GM19468 (cell line): ENCODE measurements at regions not wholly inside any gene's neighbourhood (a gene's known extent, or its start where the extent isn't known, plus 50 kb on each side); places are given as distances from the start of the nearest gene placed in this dataset.
"Not testable (repeated sequence)": the region's sequence is repeated elsewhere in the genome, so short reads cannot be mapped to it uniquely, and the experiment has no call there.

ENCODE experiments used
- ATAC-seq: cut with Tn5 transposase; IDR thresholded peaks from one replicate; pipeline ENCODE4 v1.9.1; 2021; ENCODE audit warnings: mild to moderate bottlenecking, moderate library complexity, moderate number of reproducible peaks; ENCODE audit not compliant: unreplicated experiment; ENCODE audit errors: extremely low read depth

DNA sequence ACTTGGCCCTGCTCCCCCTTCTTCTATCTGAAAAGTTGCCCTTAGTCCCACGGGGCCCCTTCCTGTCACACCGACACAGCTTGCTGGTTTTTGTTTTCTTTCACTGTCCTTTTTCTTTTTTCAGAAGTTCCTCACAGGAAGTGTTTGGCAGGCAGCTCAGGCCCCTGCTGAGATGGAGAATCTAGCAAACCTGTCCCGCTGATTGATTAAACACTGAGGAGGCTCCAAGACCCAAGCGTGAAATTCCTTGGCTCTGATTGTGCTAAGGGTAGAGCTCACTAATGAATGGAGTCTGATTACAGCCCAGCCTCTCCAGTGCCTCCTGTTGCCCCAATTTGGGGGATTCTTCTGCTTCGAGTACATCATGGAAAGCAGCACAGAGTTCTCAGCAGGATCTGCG lies 365.9 kb upstream of the MEX3C start:
- no peak for ATAC-seq

DNA sequence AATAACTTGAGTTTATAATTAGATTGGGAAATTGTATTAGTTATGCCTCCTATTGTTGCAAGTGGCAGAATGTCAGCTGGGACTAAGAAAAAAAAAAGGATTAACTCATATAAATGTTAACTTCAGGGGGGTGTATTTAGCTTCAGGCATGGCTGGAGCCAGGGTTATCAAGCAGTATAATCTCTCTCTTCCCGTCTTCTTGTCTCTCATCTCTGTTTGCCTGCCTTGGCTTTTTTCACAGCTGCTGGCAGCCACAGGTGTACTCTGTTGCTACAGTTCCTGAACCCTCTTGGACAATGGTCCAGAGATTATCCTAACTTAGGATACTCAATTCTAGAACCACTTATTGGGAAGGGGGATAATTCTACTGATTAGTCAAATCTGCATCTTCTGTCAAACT lies 370.7 kb upstream of the MEX3C start:
- no peak for ATAC-seq

DNA sequence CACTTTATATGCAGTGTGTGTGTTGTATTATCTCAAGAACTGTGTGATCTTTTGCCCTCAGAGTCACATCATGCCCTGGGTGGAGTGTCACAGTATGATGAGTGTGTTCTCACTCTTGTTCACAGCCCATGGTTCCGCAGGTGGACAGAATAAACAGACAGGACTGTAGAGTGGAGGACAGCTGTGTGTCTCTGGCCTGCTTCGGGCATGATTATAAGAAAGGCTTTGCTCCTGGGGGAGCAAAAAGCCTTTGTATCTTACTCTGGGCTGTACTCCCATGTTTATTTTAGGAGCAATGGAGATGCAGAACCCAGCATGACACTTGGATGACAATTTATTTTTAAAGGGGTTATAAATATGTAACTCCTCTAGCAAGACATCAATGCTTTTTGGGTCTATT lies 371.7 kb upstream of the MEX3C start:
- no peak for ATAC-seq

DNA sequence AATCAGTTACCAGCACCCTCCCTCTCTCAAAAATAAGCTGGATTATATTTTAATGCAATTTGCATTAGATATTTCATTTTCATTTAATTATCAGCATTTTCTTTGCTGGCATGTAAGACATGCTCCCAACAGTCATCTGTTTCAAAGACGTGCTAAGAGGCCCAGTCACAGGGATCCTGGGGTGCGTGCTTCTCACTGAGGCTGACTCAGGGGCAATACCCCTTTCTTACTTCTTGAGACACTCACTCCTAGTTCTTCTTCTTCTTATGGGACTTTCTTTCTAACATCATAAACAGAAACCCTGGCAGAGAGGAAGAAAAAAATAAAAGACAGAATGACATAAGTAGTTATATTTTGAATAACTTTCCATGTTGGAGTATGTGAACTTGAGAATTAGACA lies 372.1 kb upstream of the MEX3C start:
- ATAC-seq, result no peak

- ATAC-seq, result not testable (repeated sequence)
Measured at GRCh38 chr18:51570071-51570470, 372.6 kb upstream of the MEX3C start.

GRCh38 chr18:51573886-51574285 lies 376.4 kb upstream of the MEX3C start:
- not testable (repeated sequence) for ATAC-seq

DNA sequence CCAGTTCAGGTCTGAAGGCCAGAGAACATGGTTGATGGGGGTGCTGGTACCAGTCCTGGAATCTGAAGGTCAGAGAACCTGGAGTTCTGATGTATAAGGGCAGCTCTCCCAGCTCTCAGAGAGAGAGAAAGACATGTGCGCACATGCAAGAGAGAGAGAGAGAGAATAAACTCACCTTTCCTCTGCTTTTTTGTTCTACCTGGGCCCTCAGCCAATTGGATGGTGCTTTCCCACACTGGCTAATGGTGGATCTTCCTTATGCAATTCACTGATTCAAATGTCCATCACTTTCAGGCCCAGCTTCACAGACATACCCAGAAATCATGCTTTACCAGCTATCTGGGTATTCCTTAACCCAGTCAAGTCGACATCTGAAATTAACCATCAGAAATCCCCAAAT lies 377.7 kb upstream of the MEX3C start:
- ATAC-seq, result no peak

GRCh38 chr18:51578406-51578980 lies 381.0 kb upstream of the MEX3C start:
- ATAC-seq, result no peak

DNA sequence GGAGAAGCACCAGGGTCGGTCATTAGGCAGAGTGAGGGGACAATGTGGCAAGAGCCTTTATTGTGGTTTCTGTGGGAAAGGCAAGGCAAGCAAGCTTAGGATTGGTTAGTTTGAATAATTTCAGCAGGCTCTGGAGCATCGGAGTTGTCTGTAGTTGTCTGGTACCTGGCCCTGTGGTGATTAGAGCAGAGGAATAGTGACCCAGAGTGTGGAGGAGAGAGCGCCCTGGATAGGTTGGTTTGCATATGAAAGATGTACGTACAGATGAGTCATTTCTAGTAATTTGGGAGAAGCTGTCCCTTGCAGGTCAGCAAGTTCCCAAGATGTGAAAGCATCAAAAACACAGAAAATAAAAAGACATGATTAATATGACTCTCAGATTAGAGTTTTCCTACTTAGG lies 383.1 kb upstream of the MEX3C start:
- no peak for ATAC-seq

DNA sequence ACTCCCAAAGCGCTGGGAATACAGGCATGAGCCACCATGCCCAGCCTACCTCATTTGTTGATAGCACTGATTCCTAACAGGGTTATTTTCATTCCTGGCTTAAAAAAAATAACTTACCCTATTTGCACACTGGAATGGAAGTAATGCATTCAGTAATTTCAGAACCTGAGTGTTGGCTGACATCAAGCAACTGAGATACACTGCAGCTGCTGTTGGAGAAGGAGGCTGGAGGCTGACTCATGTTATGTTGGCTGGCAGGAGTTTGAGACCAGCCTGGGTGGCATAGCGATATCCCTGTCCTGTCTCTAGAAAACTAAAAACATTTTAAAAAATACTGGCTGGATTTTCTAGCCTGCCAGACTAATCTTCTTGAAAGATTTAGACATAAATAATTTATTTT lies 385.1 kb upstream of the MEX3C start:
- ATAC-seq, result no peak

DNA sequence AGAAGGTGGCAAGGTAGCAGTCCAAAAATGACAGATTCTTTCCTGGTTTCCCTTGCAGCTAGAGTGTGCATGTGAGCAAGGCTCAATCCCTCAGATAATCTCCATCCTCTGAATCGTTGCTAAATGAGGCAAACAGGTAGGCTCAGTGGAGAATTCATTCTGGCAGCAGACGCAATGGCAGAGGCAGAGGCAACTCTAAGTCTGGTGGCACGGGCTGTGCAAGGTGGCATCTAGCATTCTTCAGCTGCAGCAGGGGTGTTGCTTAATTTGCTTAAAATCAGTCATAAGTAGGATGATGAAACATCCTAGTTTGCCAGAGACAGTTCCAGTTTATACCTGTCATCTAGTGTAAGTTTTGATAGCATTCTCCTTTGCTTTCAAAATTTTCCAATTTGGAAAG lies 391.1 kb upstream of the MEX3C start:
- no peak for ATAC-seq

GRCh38 chr18:51593931-51594330 lies 396.4 kb upstream of the MEX3C start:
- ATAC-seq, result no peak

DNA sequence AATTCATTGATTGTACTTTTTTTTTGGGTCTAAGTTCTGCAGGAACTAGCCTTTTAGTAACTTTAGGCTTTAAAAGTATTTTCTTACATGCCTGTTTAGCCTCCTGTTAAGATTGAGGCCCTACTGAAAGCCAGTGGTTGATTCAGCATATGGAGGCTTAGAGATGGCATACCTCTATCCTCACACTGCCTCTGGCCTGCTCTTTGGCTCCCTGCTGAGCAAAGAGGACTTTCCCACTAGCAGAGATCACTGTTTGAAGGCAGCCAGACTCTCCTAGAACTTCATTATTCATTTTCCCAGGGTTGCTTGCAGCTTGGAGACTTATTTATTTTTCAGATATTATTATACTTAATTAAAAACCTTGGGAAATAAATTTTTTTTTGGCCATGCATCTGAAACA lies 405.6 kb upstream of the MEX3C start:
- no peak for ATAC-seq

DNA sequence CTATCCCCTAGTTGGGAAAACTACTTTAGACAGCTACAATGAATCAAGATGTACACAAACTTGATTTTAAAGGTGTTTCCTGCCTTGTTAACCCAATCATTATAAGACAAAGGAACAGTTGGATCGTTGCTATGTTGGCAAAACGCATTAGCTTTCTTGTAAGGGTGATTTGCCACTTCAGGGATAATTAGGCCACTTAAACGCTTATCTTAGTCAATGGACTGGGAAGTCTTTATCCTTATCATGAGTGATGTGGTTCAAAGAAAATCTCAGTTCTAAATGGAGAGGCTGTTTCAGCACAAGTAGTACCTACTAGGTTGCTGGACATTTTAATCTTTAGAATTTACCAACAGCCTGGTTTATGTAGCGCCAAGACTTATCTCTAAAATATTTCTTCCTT lies 406.1 kb upstream of the MEX3C start:
- no peak for ATAC-seq

DNA sequence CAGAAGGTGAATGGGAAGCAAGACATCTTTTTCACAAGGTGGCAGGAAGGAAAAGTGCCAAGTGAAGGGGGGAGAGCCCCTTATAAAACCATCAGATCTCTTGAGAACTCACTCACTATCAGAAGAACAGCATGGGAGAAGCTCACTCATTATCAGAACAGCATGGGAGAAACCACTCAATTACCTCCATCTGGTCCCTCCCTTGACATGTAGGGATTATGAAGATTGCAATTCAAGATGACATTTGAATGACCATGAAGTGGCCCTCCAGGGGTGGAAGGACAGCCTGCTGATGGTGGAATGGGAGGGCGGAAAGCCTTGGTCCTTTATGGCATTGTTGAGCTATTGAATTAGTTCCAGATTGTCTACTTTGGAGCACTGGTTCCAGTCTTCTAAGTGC lies 413.0 kb upstream of the MEX3C start:
- no peak for ATAC-seq

DNA sequence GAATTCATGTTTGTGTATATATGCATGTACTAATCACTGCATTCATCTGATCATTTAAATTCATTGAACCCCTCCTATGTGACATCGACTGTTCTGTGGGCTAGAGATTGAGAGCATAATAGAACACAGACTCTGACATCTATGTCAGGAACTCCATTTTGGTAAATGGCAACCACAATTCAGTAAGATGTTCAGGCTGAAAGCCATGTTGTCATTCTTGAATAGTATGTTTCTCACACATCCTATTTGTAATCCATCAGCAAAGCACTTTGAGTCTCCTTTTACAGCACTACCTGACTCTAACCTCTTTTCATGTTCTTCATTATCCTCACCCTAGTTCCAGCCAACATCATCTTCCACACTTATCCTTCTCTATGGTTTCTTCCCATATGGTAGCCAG lies 413.8 kb upstream of the MEX3C start:
- ATAC-seq, result no peak

DNA sequence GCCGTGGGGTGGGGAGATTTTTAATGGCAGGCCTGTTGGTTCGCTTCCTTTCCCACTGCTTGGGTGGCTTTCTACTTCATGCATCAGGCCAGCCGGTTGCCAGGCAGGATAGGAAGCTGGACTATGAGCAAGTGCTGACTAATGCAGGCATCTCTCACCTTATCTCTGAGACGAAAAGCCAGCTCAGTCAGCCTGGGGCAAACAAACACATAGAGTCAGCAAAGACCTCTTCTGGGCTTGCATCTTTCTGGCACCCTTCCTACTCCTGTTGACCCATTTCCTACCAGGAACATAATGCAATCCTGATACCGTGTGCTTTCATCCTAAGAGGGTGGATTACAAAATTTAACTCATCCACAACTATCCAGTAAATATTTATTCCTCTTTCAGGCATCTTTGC lies 416.6 kb upstream of the MEX3C start:
- ATAC-seq, result no peak

DNA sequence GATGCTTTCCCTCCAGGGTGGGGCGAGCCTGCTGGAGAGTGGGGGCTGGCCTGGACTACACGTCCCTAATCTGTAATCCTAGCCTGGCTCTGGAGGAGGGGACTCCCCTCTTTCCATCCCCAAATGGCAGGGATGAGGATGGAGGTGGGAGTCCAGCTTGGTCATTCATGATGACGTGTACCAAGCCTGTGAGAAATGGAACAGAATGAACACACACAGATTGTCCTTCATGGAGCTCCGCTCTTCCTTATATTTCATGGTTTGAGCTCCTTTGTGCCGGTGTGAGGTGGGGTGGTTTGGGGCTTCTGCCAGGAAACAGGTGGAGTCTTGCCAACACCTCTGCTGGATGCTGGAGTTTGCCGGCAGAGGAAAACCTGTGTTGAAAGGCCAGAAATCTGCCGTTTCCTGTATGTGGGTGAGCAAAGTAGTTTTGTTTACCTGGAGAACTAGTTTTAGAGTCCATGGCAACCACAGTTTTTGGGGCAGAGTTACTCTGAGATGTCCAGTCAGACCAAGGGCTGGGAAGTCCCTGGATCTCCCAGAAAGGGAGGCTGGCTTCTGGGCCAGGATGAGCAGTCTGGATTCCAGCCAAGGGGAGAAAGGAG lies 417.6 kb upstream of the MEX3C start:
- ATAC-seq, result no peak

DNA sequence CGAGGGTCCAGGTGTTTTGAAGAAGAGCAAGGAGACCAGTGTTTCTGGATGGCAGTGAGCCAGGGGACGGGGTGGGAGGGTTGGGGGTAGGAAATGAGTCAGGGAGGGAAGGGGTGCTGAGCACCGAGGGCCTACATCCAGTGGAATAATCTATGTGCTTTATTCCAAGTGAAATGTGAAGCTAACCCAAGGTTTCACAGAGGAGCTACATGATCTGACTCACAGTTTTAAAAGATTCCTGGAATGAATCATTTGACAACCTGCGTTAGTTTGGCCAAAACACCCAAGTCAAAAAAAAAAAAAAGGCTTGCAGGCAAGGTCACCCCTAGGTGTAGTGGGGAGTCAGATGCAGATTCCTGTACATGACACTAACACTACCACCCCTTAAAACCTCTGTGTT lies 419.7 kb upstream of the MEX3C start:
- no peak for ATAC-seq

DNA sequence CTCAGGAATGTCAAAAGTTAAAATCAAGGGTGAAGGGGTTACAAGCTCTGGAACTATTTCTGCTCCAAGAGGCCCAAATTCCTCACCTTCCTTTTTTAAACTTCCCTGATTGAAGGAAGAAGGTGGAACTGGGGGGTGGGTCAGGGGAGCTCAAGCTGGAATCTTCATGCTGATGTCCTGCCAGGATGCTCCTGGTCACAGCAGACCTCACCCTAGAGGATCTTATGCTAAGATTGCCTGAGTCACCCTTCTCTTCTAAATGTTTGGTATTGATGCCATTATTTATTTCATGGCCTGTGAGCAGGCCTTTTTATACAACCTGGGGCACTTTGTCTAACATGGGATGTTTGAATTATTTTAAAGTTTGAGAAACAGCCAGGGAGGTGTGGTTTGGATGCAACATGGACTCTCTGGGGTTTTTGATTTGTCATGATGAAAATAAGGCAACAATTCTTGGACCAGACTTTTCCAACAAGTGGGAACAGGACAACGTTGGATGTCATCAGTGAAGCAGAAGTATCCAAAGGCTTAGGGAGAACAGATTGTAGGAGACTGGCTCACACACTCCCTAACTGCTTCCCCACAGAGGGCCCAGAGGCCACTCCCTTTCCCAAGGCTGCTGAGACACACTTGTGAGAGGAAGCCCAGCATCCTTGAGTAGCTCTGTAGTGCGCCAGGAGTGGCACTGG lies 420.2 kb upstream of the MEX3C start:
- ATAC-seq, result no peak

DNA sequence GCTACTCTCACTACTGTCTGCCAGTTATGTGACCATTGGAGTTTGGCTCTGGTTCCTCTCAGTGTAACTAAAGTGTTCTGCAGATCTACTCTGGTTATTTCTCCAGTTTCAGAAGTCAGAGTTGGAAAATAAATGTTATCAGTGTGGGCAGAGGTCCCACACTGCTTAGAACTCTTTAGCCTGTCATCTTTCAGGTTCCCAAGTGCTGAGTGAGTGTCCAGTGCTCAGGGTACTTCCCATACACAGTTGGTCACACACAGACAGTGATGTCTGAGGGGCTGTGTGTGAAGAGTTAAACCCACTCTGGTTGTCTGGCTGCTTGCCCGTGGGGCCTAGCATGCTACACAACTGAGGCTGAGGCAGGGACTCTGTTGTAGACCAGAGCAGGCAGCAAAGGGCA lies 421.8 kb upstream of the MEX3C start:
- no peak for ATAC-seq
